OCI-LY3 (cell line): ENCODE measurements at regions not wholly inside any gene's neighbourhood (a gene's known extent, or its start where the extent isn't known, plus 50 kb on each side); places are given as distances from the start of the nearest gene placed in this dataset.

ENCODE experiments used
- EZH2phosphoT487 ChIP-seq: fragments of 200-600 bp; shearing (Covaris generic); IDR thresholded peaks from 2 replicates; pipeline ENCODE4 v1.6.1; 2018; ENCODE audit warnings: antibody characterized with exemption, mixed run types, low read depth
- TF ChIP-seq, protein P1 (sequence below): fragments of 200-600, 300-600 bp; sonication (generic); IDR thresholded peaks from 2 replicates; pipeline ENCODE4 v1.5.1; 2014; ENCODE audit warnings: antibody characterized with exemption, low read length, low read depth

DNA sequence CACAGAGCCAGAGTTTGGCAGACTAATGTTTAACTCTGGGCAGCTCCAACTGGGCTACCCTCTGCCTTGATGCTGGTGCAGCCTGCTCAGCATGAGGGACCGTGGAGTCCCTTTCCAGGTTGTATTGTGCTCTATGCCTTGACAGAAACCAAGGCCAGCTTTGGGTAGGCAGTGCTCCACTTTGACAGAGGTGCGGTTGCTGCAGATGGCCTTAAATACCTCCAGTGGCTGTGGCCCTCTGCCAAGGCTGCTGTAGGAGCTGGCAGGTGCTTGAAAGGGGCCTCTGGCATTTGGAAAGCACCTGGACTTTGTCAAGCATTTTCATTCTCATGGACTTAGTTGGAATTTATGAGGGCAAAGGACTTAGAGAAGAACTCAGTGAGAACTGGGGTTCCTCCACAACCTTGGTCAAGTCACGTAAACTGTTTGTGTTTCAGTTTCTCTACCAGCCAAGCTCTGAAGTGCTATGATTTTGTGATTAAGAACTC is 249.7 kb upstream of the ZNF462 start:
- TF ChIP-seq, protein P1, sequence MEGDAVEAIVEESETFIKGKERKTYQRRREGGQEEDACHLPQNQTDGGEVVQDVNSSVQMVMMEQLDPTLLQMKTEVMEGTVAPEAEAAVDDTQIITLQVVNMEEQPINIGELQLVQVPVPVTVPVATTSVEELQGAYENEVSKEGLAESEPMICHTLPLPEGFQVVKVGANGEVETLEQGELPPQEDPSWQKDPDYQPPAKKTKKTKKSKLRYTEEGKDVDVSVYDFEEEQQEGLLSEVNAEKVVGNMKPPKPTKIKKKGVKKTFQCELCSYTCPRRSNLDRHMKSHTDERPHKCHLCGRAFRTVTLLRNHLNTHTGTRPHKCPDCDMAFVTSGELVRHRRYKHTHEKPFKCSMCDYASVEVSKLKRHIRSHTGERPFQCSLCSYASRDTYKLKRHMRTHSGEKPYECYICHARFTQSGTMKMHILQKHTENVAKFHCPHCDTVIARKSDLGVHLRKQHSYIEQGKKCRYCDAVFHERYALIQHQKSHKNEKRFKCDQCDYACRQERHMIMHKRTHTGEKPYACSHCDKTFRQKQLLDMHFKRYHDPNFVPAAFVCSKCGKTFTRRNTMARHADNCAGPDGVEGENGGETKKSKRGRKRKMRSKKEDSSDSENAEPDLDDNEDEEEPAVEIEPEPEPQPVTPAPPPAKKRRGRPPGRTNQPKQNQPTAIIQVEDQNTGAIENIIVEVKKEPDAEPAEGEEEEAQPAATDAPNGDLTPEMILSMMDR, result no peak
- TF ChIP-seq EZH2phosphoT487, result no peak
